Endodermal cell (in vitro differentiated cells): ENCODE measurements at regions not wholly inside any gene's neighbourhood (a gene's known extent, or its start where the extent isn't known, plus 50 kb on each side); places are given as distances from the start of the nearest gene placed in this dataset.
A peak's percentile ranks its signal among the peaks of the same experiment; 100 is the strongest.

Source experiments
- DNase-seq: peaks from one replicate; pipeline ENCODE4 v3.0.0-alpha.2; 2017
- H3K27ac ChIP-seq: 2 replicates; pipeline ENCODE4 v1.5.1; 2013; ENCODE audit warnings: mild to moderate bottlenecking, low read depth, low read length, moderate library complexity
- H3K27me3 ChIP-seq: 2 replicates; pipeline ENCODE4 v1.6.1; 2013; ENCODE audit warnings: mild to moderate bottlenecking, low read length, moderate library complexity; ENCODE audit not compliant: insufficient read depth, control insufficient read depth, poor library complexity, severe bottlenecking
- H3K36me3 ChIP-seq: 2 replicates; pipeline ENCODE4 v1.7.0; 2013; ENCODE audit warnings: mild to moderate bottlenecking, low read length, moderate library complexity; ENCODE audit not compliant: control insufficient read depth, insufficient read depth
- H3K4me1 ChIP-seq: one replicate; pipeline ENCODE4 v1.7.0; 2013; ENCODE audit warnings: low read length; ENCODE audit not compliant: control insufficient read depth, insufficient read depth
- H3K4me3 ChIP-seq: 2 replicates; pipeline ENCODE4 v1.5.1; 2013; ENCODE audit warnings: mild to moderate bottlenecking, low read length, moderate library complexity
- H3K9ac ChIP-seq: 2 replicates; pipeline ENCODE4 v1.6.1; 2013; ENCODE audit warnings: mild to moderate bottlenecking, low read length, moderate library complexity; ENCODE audit not compliant: poor library complexity, severe bottlenecking; ENCODE audit errors: extremely low read depth
- H3K9me3 ChIP-seq: 2 replicates; pipeline ENCODE4 v1.6.1; 2013; ENCODE audit warnings: mild to moderate bottlenecking, low read length, moderate library complexity; ENCODE audit not compliant: control insufficient read depth
- H3K27ac Mint-ChIP-seq: 2 replicates; pipeline ENCODE4 v1.8.0; 2020; ENCODE audit warnings: mixed read lengths
- H3K27me3 Mint-ChIP-seq: 2 replicates; pipeline ENCODE4 v1.8.0; 2021; ENCODE audit warnings: mild to moderate bottlenecking, mixed read lengths; ENCODE audit not compliant: insufficient read depth
- H3K36me3 Mint-ChIP-seq: 2 replicates; pipeline ENCODE4 v1.8.0; 2020; ENCODE audit warnings: low read depth, mixed read lengths
- H3K4me1 Mint-ChIP-seq: 2 replicates; pipeline ENCODE4 v1.8.0; 2020; ENCODE audit warnings: mixed read lengths
- H3K4me3 Mint-ChIP-seq: 2 replicates; pipeline ENCODE4 v1.8.0; 2020; ENCODE audit warnings: mild to moderate bottlenecking, moderate library complexity, mixed read lengths
- H3K9me3 Mint-ChIP-seq: 2 replicates; pipeline ENCODE4 v1.8.0; 2020; ENCODE audit warnings: mild to moderate bottlenecking, mixed read lengths
- WGBS, 2 experiments: methylation state at CpG; one replicate each; pipeline versions ENCODE4 v1.1.5 to v1.1.7; 2013; ENCODE audit warnings: missing lambda C conversion rate in 2 of 2, mixed read lengths in 1 of 2; ENCODE audit not compliant: insufficient coverage in 1 of 2, insufficient read length in 1 of 2; 5-methylcytosine and 5-hydroxymethylcytosine counted together
- TF ChIP-seq, protein P1 (sequence below): fragments of 200-600 bp; sonication (generic); conservative IDR thresholded peaks from 2 replicates; pipeline ENCODE4 v1.5.0; 2021; ENCODE audit warnings: antibody characterized with exemption, mild to moderate bottlenecking

DNA sequence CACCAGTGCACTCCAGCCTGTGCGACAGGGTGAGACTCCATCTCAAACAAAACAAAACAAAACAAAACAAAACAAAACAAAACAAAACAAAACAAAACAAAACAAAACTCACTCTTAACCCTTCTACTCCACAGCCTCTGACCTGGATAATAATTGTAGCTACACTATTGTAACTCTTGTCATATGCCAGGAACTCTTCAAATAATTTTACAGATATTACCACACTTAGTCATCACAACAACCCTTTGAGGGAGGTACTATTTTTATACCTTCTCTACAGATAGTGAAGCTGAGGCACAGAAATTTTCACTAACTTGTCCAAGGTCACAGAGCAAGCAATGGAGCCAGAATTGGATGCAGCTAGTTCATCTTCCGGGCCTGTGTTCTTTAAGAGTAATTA is 547.8 kb downstream of the ADGRL2 start:
- no peak for DNase-seq
- H3K4me3 Mint-ChIP-seq = no peak overlapping the region
- Histone ChIP-seq H3K27ac (no peak overlapping the region), H3K9ac (no peak overlapping the region), H3K4me1 (no peaks in the 10 kb centered on the region), H3K36me3 (peaks cover 15% of the 10 kb centered on the region), H3K27me3 (no peaks in the 10 kb centered on the region), H3K9me3 (peaks cover 63% of the 10 kb centered on the region), H3K4me3 (no peak overlapping the region)
- H3K9me3 Mint-ChIP-seq = peaks cover 47% of the 10 kb centered on the region
- 86 to 93% methylated on average over 1 to 2 of the region's 2 CpGs for WGBS, 2 experiments
- no peaks in the 10 kb centered on the region for H3K27me3 Mint-ChIP-seq
- H3K36me3 Mint-ChIP-seq = peaks cover 47% of the 10 kb centered on the region
- TF ChIP-seq, protein P1, sequence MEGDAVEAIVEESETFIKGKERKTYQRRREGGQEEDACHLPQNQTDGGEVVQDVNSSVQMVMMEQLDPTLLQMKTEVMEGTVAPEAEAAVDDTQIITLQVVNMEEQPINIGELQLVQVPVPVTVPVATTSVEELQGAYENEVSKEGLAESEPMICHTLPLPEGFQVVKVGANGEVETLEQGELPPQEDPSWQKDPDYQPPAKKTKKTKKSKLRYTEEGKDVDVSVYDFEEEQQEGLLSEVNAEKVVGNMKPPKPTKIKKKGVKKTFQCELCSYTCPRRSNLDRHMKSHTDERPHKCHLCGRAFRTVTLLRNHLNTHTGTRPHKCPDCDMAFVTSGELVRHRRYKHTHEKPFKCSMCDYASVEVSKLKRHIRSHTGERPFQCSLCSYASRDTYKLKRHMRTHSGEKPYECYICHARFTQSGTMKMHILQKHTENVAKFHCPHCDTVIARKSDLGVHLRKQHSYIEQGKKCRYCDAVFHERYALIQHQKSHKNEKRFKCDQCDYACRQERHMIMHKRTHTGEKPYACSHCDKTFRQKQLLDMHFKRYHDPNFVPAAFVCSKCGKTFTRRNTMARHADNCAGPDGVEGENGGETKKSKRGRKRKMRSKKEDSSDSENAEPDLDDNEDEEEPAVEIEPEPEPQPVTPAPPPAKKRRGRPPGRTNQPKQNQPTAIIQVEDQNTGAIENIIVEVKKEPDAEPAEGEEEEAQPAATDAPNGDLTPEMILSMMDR = no peak
- no peak overlapping the region for H3K27ac Mint-ChIP-seq
- peaks cover 19% of the 10 kb centered on the region for H3K4me1 Mint-ChIP-seq

DNA sequence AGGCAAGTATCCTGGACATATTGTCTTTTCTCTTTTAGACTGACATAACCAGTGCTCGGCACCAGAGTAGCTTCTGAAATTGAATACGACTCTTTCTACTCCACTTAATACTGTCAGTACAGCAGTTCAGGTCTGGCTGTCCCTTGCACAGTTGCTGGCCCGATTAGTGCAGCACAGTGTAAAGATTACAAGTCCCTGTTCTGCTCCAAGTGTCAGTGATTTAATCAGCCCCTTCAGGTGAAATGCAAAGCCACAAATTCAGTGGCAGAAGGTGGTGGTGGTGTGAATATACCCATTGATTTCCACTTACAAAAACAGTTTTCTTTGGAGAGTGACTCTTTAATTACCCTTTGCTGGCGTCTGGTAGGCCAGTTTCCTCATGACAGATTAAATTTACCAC is 545.4 kb downstream of the ADGRL2 start:
- Mint-ChIP-seq H3K27ac (peak overlapping the region; percentile 25), H3K4me3 (no peak overlapping the region), H3K27me3 (no peaks in the 10 kb centered on the region), H3K36me3 (peaks cover 28% of the 10 kb centered on the region), H3K4me1 (peaks cover 18% of the 10 kb centered on the region), H3K9me3 (peaks cover 27% of the 10 kb centered on the region)
- TF ChIP-seq, protein P1 = no peak
- Histone ChIP-seq H3K9me3 (peaks cover 41% of the 10 kb centered on the region), H3K27me3 (no peaks in the 10 kb centered on the region), H3K4me1 (no peaks in the 10 kb centered on the region), H3K4me3 (no peak overlapping the region), H3K9ac (no peak overlapping the region), H3K36me3 (no peaks in the 10 kb centered on the region), H3K27ac (no peak overlapping the region)
- no peak for DNase-seq
- WGBS, 2 experiments = 86 to 88% methylated on average over 2 to 4 of the region's 4 CpGs

DNA sequence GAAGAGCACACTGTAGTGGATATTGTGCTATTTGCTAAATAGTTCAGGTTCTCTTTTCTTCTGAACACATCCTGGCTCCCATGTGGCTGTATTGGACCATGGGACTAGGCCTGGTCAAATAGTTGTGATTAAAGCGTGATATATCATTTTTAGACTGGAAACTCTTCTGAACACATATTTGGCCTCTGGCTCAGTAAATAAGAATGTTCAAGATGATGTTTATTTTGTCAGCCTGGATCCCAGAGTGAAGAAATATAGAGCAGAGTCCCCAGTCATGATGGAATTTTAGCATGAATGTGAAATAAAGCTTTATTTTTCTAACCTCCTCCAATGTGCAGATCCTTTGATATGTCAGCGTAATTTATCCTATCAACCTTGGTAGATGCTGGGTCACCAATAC is 542.6 kb downstream of the ADGRL2 start:
- Mint-ChIP-seq H3K9me3 (no peaks in the 10 kb centered on the region), H3K27ac (no peak overlapping the region), H3K27me3 (no peaks in the 10 kb centered on the region), H3K36me3 (peaks cover under 1% of the 10 kb centered on the region), H3K4me1 (peaks cover 18% of the 10 kb centered on the region), H3K4me3 (no peak overlapping the region)
- H3K4me3 ChIP-seq = no peak overlapping the region
- 91 to 100% methylated on average over 2 of the region's 2 CpGs for WGBS, 2 experiments
- no peaks in the 10 kb centered on the region for H3K4me1 ChIP-seq
- H3K27me3 ChIP-seq = no peaks in the 10 kb centered on the region
- no peak overlapping the region for H3K9ac ChIP-seq
- DNase-seq = no peak
- H3K9me3 ChIP-seq = peaks cover 14% of the 10 kb centered on the region
- TF ChIP-seq, protein P1 = no peak
- no peaks in the 10 kb centered on the region for H3K36me3 ChIP-seq
- H3K27ac ChIP-seq = no peak overlapping the region
